GM18502 (cell line): ENCODE measurements at regions not wholly inside any gene's neighbourhood (a gene's known extent, or its start where the extent isn't known, plus 50 kb on each side); places are given as distances from the start of the nearest gene placed in this dataset.

Source experiments
- ATAC-seq: cut with Tn5 transposase; IDR thresholded peaks from one replicate; pipeline ENCODE4 v1.9.1; 2021; ENCODE audit warnings: mild to moderate bottlenecking; ENCODE audit not compliant: unreplicated experiment, poor library complexity

DNA sequence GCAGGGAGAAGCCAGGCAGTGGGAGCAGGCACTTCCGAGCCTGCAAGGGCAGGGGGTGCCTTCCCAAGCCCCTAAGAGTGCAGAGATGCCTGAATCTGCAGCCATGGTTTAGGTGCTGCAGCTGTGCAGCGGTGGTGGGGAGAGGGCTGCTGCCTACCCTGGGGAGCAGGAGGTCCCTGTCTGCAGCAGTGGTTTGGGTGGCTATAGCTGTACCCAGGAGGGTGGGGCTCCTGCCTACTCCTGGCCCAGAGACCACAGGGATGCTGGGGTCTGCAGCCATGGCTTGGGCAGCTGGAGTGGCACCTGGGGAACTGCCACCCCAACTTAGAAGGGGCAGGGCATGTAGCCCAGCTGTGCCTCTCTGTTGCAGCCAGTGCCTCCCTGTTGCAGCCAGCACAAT is 488.1 kb upstream of the THBS1 start:
- no peak for ATAC-seq

GRCh38 chr15:39094116-39094515 is 486.8 kb upstream of the THBS1 start:
- no peak for ATAC-seq

- ATAC-seq, result no peak
These were observed 485.5 kb upstream of the THBS1 start for GRCh38 chr15:39095218-39095879.

GRCh38 chr15:39096608-39097205 is 484.2 kb upstream of the THBS1 start:
- no peak for ATAC-seq

- no peak for ATAC-seq
These were observed 481.4 kb upstream of the THBS1 start for GRCh38 chr15:39099524-39099923.

GRCh38 chr15:39100106-39100660 is 480.7 kb upstream of the THBS1 start:
- no peak for ATAC-seq

GRCh38 chr15:39102431-39102830 is 478.4 kb upstream of the THBS1 start:
- no peak for ATAC-seq

DNA sequence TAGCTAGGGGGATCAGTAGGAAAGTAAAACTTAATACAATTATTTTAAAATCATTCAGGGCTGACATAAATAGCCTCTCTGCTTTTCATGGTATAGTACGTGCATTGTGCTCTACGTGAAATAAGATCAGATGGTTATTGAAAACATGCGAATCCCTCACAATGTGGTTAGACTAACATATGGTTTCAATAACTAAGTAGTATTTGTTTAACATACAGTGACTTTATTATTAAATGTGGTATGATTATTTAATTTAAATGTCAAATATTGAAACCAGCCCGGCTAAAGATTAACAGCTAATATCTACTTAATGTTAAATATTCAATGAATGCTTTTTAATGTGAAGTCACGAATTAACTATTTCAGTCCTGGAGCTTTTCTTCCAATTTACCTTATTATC is 473.9 kb upstream of the THBS1 start:
- ATAC-seq, result no peak

GRCh38 chr15:39108021-39108420 is 472.9 kb upstream of the THBS1 start:
- no peak for ATAC-seq

GRCh38 chr15:39110336-39110735 is 470.5 kb upstream of the THBS1 start:
- ATAC-seq, result no peak

DNA sequence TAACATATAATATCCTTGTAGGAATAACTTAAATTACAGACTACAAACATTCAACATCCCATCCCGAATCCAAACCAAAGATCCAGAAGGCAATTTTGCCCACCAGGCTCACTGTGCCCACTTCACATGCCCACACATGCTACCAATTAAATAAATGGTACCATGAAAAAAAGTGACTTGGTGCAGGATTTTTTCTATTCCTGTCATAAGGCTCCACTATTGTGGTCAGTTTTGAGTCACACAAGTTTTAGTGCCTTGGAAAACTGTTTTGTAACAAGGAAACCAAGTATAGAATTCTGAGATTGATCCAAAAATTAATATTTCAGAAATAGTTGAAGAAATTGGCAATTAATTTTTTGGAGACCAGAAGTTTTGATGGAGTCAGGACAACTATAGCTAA is 470.1 kb upstream of the THBS1 start:
- ATAC-seq, result no peak

- no peak for ATAC-seq
These were observed 467.1 kb upstream of the THBS1 start for GRCh38 chr15:39113741-39114140.

- ATAC-seq, result no peak
These were observed 466.0 kb upstream of the THBS1 start for GRCh38 chr15:39114690-39115378.

DNA sequence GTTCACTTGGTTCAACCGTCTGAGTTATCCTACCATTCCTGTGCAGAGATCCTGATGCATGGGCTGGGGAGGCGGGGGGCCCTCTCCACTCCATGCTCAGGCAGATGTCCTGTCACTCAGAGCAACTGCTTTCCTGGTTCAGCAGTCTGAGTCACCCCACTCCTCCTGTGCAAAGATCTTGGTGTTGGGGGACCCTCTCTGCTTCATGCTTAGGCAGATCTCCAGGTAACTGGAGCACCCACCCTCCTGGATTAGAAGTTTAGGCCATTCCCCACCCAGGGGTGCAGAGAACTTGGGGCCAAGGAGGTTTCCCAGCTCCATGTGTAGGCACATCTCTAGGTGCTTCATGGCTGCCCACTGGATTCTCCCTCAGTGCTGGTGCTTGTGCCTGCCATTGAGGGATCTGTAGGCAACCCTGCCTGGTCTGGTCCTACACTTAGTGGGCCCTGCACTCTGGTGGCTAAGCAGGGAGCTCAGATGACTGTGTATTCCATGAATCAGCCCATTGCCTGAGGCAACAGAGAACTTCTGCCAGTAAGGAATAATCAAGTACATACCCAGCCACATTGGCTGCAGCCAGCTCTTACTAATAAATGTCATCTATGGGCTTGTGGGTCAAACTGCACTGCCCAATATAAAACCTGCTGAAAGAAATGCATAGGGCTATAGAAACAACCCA is 465.4 kb upstream of the THBS1 start:
- ATAC-seq, result no peak

DNA sequence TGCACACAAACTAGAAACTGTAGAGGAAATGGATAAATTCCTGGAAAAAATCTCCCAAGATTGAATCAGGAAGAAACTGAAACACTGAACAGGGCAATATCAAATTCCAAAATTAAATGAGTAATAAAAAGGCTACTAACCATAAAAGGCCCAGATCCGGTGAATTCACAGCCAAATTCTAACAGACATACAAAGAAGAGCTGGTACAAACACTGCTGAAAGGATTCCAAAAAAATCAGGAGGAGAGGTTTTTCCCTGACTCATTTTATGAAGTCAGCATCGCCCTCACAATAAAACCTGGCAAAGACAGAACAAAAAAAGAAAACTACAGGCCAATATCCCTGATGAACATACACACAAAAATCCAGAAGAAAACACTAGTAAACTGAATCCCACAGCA is 462.4 kb upstream of the THBS1 start:
- ATAC-seq, result no peak

- no peak for ATAC-seq
These were observed 456.7 kb upstream of the THBS1 start for GRCh38 chr15:39124155-39124552.

- no peak for ATAC-seq
These were observed 456.2 kb upstream of the THBS1 start for GRCh38 chr15:39124553-39125171.

DNA sequence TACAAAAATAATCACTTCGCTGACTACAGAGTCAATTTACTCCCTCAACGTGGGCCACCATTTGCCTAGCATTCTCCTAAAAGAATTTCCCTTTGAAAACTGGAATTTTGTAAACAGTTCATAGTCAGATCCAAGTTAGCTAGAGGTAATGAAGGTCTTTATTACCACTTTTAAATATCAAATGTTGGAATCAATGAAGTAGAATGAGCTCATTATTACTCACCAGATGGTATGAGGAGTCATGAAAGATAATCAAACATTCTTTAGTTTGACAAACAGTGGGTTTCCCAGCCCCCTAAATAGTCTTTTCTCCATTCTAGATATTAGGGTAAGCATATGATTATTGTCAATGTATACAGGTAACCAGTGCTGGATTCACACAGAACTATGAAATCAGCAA is 455.7 kb upstream of the THBS1 start:
- ATAC-seq, result no peak

DNA sequence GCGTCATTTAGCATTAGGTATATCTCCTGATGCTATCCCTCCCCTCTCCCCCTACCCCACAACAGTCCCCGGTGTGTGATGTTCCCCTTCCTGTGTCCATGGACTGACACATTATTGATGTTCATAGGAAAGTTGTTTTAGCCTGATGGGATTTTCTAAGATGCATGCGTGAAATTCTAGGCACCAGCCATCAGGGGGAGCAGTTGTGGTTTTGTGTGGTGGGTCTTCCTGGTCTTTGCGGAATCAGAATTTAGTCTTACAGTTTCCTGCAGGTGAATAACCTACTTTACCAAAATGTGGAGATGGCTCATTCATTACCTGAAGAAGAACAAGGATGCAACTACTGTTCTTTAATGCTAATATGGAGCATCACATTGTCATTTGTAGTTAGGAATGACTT is 455.0 kb upstream of the THBS1 start:
- ATAC-seq, result peak; percentile 48

DNA sequence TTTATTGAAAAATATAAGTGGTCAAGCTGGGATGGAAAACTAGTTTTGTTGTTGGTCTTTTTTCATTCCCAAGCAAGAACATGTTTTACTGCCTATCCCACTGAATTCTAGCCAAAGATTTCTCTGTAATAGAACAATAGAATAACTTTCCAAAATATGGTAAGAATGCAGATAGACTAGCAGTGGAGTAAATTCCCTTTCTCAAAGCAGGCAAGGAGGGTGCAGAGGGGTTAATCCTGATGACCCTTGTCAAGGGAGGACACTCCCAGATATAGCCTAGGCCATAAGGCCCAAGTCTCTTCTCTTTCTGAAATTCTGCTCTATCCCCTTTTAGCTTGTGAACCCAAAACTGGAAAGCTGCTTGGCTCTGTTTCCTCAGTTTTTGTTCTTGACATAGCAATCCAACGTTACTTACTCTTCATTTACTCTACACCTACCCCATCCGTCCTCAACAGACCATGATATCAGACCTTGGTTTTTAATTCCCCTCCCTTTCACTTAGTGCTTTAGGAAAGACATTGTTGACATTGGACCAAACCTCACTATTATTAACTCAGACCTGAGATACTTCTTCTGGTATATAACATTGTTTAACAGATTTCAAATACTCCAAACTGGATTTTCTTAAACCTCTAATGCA is 453.6 kb upstream of the THBS1 start:
- no peak for ATAC-seq
